ENCODE measurements at regions not wholly inside any gene's neighbourhood (a gene's known extent, or its start where the extent isn't known, plus 50 kb on each side); places are given as distances from the start of the nearest gene placed in this dataset.

- TF ChIP-seq CTCF (IDR thresholded peaks at IDR 0.05) (no peak), POLR2A (IDR thresholded peaks at IDR 0.05) (no peak)
These were observed 193.5 kb downstream of the DIO2 start for GRCh38 chr14:80017795-80018194.

Measured in uterus (tissue), 2 donors.